Uterus (tissue), 2 donors: ENCODE measurements at regions not wholly inside any gene's neighbourhood (a gene's known extent, or its start where the extent isn't known, plus 50 kb on each side); places are given as distances from the start of the nearest gene placed in this dataset.

Source experiments
- CTCF ChIP-seq, 4 experiments: fragments of 200-600 bp in 2 of 4; fragments of 450-650 bp in 2 of 4; sonication (generic) in 2 of 4; IDR thresholded peaks; one replicate each; pipeline ENCODE4 v1.5.1; 2016 to 2019; ENCODE audit warnings: antibody characterized with exemption in 4 of 4, mild to moderate bottlenecking in 2 of 4, moderate library complexity in 1 of 4
- POLR2A ChIP-seq, 2 donors: fragments of 450-650 bp; IDR thresholded peaks; one replicate each; pipeline ENCODE4 v1.6.1; 2016; ENCODE audit warnings: antibody characterized with exemption in 2 of 2, mild to moderate bottlenecking in 1 of 2, moderate library complexity in 1 of 2

GRCh38 chr9:113692256-113692655 lies 183.9 kb upstream of the ZNF618 start:
- TF ChIP-seq POLR2A (IDR thresholded peaks at IDR 0.05) (no peak), CTCF (IDR thresholded peaks at IDR 0.05) (no peak)
